H1 (cell line): ENCODE measurements at regions not wholly inside any gene's neighbourhood (a gene's known extent, or its start where the extent isn't known, plus 50 kb on each side); places are given as distances from the start of the nearest gene placed in this dataset.
"Not testable (repeated sequence)": the region's sequence is repeated elsewhere in the genome, so short reads cannot be mapped to it uniquely, and the experiment has no call there.

Experiments used
- CTCF ChIA-PET: fragments of 300-600 bp; sonication (Branson Sonifier 250); formaldehyde crosslinking; loops from one replicate; lab custom pipeline; 2021; ENCODE audit not compliant: partially characterized antibody; lab: Charles Lee
- POLR2A ChIA-PET: fragments of 300-600 bp; sonication (Branson Sonifier 250); formaldehyde crosslinking; loops from one replicate; lab custom pipeline; 2021; ENCODE audit warnings: inconsistent platforms; ENCODE audit not compliant: partially characterized antibody; lab: Charles Lee
- DNase-seq, 2 experiments: peaks; one replicate each; pipeline versions ENCODE4 v3.0.0 to v3.0.0-alpha.2; 2010 to 2022; ENCODE audit warnings: low spot score in 2 of 2, low read depth in 1 of 2, mixed read lengths in 1 of 2
- FAIRE-seq: peaks from 2 replicates; lab custom pipeline; 2011; peaks lifted over from hg19 to GRCh38; lab: Jason Lieb, UNC
- H2AFZ ChIP-seq: 2 replicates; pipeline ENCODE4 v1.8.1; 2012; ENCODE audit warnings: low read length, inconsistent platforms
- H2AK5ac ChIP-seq: 2 replicates; pipeline ENCODE4 v1.6.1; 2013; ENCODE audit warnings: low read depth, low read length
- H2BK120ac ChIP-seq: replicated peaks from 2 replicates; pipeline ENCODE3; 2013; ENCODE audit warnings: low read depth, low read length, inconsistent platforms
- H2BK12ac ChIP-seq: 2 replicates; pipeline ENCODE4 v1.6.1; 2013; ENCODE audit warnings: low read depth, low read length
- H2BK15ac ChIP-seq: 2 replicates; pipeline ENCODE4 v1.6.1; 2013; ENCODE audit warnings: low read length
- H2BK20ac ChIP-seq: 2 replicates; pipeline ENCODE4 v1.6.1; 2013; ENCODE audit warnings: low read length
- H2BK5ac ChIP-seq: 2 replicates; pipeline ENCODE4 v1.6.1; 2013; ENCODE audit warnings: low read depth, low read length
- H3K14ac ChIP-seq: 2 replicates; pipeline ENCODE4 v1.6.1; 2013; ENCODE audit warnings: inconsistent platforms; ENCODE audit not compliant: insufficient read length
- H3K18ac ChIP-seq: 2 replicates; pipeline ENCODE4 v1.6.1; 2013; ENCODE audit warnings: low read length; ENCODE audit errors: extremely low read depth
- H3K23ac ChIP-seq: 2 replicates; pipeline ENCODE4 v1.6.1; 2013; ENCODE audit warnings: inconsistent platforms; ENCODE audit not compliant: insufficient read length
- H3K23me2 ChIP-seq: 2 replicates; pipeline ENCODE4 v1.6.1; 2013; ENCODE audit warnings: low read depth, low read length
- H3K27ac ChIP-seq: 2 replicates; pipeline ENCODE4 v1.6.1; 2011; ENCODE audit warnings: low read depth, low read length, inconsistent platforms
- H3K27me3 ChIP-seq, 4 experiments: replicated peaks in 1 of 4; 1 replicate in 1 of 4; 2 replicates in 3 of 4; pipeline versions ENCODE4 v1.6.1 to v1.8.1; 2011 to 2013; ENCODE audit warnings: low read length in 3 of 4, mild to moderate bottlenecking in 3 of 4, inconsistent platforms in 2 of 4, mixed read lengths in 2 of 4, moderate library complexity in 1 of 4; ENCODE audit not compliant: control insufficient read depth in 3 of 4, insufficient read depth in 3 of 4; ENCODE audit errors: extremely low read depth in 1 of 4
- H3K36me3 ChIP-seq, 4 experiments: 2 replicates each; pipeline versions ENCODE4 v1.6.1 to v1.8.1; 2011 to 2013; ENCODE audit warnings: mild to moderate bottlenecking in 4 of 4, low read length in 3 of 4, moderate library complexity in 2 of 4, control low read depth in 1 of 4, inconsistent platforms in 1 of 4; ENCODE audit not compliant: insufficient read depth in 4 of 4, control insufficient read depth in 2 of 4
- H3K4ac ChIP-seq: replicated peaks from 2 replicates; pipeline ENCODE3; 2013; ENCODE audit warnings: low read length, low read depth, mixed read lengths, inconsistent platforms; ENCODE audit not compliant: insufficient read length
- H3K4me1 ChIP-seq, 4 experiments: replicated peaks in 1 of 4; 1 replicate in 1 of 4; 2 replicates in 3 of 4; pipeline versions ENCODE4 v1.6.1 to v1.8.1; 2011 to 2013; ENCODE audit warnings: low read length in 3 of 4, inconsistent platforms in 2 of 4, mixed read lengths in 1 of 4; ENCODE audit not compliant: insufficient read depth in 4 of 4, control insufficient read depth in 3 of 4
- H3K4me2 ChIP-seq, 2 experiments: 2 replicates each; pipeline versions ENCODE4 v1.6.1 to v1.8.1; 2011 to 2013; ENCODE audit warnings: low read depth in 2 of 2, low read length in 2 of 2, control low read depth in 1 of 2, inconsistent platforms in 1 of 2, mild to moderate bottlenecking in 1 of 2; ENCODE audit not compliant: insufficient read depth in 1 of 2
- H3K4me3 ChIP-seq, 4 experiments: fragments of 200-600, 300-600 bp in 1 of 4; sonication (generic), shearing (Covaris generic), sonication (Bioruptor Twin) in 1 of 4; 2 replicates each; pipeline versions ENCODE4 v1.5.1 to v1.8.1; 2011 to 2016; ENCODE audit warnings: low read length in 4 of 4, low read depth in 3 of 4, control low read depth in 2 of 4, inconsistent platforms in 2 of 4, mild to moderate bottlenecking in 2 of 4, mixed read lengths in 1 of 4, moderate library complexity in 1 of 4; ENCODE audit not compliant: insufficient read depth in 2 of 4; ENCODE audit errors: extremely low read depth in 1 of 4
- H3K56ac ChIP-seq: replicated peaks from 2 replicates; pipeline ENCODE3; 2013; ENCODE audit warnings: low read depth, mild to moderate bottlenecking, mixed read lengths, low read length, inconsistent platforms; ENCODE audit not compliant: insufficient read length
- H3K79me1 ChIP-seq: 2 replicates; pipeline ENCODE4 v1.6.1; 2013; ENCODE audit warnings: low read depth, low read length, control low read depth
- H3K79me2 ChIP-seq, 2 experiments: 2 replicates each; pipeline versions ENCODE4 v1.6.1 to v1.8.1; 2012 to 2013; ENCODE audit warnings: low read length in 2 of 2, mild to moderate bottlenecking in 2 of 2, inconsistent platforms in 1 of 2; ENCODE audit not compliant: insufficient read depth in 2 of 2, control insufficient read depth in 1 of 2
- H3K9ac ChIP-seq, 4 experiments: replicated peaks in 1 of 4; 1 replicate in 1 of 4; 2 replicates in 3 of 4; pipeline versions ENCODE4 v1.6.1 to v1.8.1; 2011 to 2013; ENCODE audit warnings: low read depth in 3 of 4, low read length in 3 of 4, control low read depth in 2 of 4, mild to moderate bottlenecking in 2 of 4, moderate library complexity in 2 of 4, inconsistent platforms in 1 of 4; ENCODE audit errors: extremely low read depth in 1 of 4
- H3K9me3 ChIP-seq, 2 experiments: 2 replicates each; pipeline versions ENCODE4 v1.6.1 to v1.8.1; 2012 to 2013; ENCODE audit warnings: mild to moderate bottlenecking in 2 of 2, moderate library complexity in 2 of 2, control low read depth in 1 of 2, inconsistent platforms in 1 of 2, low read depth in 1 of 2, low read length in 1 of 2, mixed read lengths in 1 of 2; ENCODE audit not compliant: insufficient read depth in 2 of 2
- H4K20me1 ChIP-seq, 2 experiments: replicated peaks in 1 of 2; 2 replicates each; pipeline versions ENCODE3 to v1.8.1; 2011 to 2013; ENCODE audit warnings: inconsistent platforms in 2 of 2, low read length in 2 of 2, mild to moderate bottlenecking in 1 of 2; ENCODE audit not compliant: insufficient read depth in 2 of 2, control insufficient read depth in 1 of 2
- H4K5ac ChIP-seq: 2 replicates; pipeline ENCODE4 v1.6.1; 2013; ENCODE audit warnings: low read length, low read depth, mixed read lengths, inconsistent platforms; ENCODE audit not compliant: insufficient read length
- H4K8ac ChIP-seq: 2 replicates; pipeline ENCODE4 v1.8.0; 2013; ENCODE audit warnings: mild to moderate bottlenecking, moderate library complexity, low read length, inconsistent platforms; ENCODE audit not compliant: insufficient read depth; ENCODE audit errors: extremely low read depth
- H4K91ac ChIP-seq: replicated peaks from 2 replicates; pipeline ENCODE3; 2013; ENCODE audit warnings: low read length, mixed read lengths, inconsistent platforms; ENCODE audit not compliant: insufficient read length
- POLR2A ChIP-seq, 2 experiments: IDR thresholded peaks; 1 replicate in 1 of 2; 2 replicates in 1 of 2; pipeline ENCODE4 v1.6.1; 2011; ENCODE audit warnings: low read depth in 2 of 2, low read length in 2 of 2, mild to moderate bottlenecking in 2 of 2; ENCODE audit errors: control extremely low read depth in 1 of 2
- RBBP5 ChIP-seq: IDR thresholded peaks from 2 replicates; pipeline ENCODE4 v1.7.1; 2012; ENCODE audit warnings: low read depth, mild to moderate bottlenecking, inconsistent platforms, low read length, moderate library complexity, borderline replicate concordance
- SIX5 ChIP-seq: IDR thresholded peaks from 2 replicates; pipeline ENCODE4 v1.6.1; 2011; ENCODE audit warnings: mild to moderate bottlenecking, low read depth, low read length
- SP4 ChIP-seq: IDR thresholded peaks from 2 replicates; pipeline ENCODE4 v1.6.1; 2012; ENCODE audit warnings: low read length, inconsistent platforms
- WGBS, 2 experiments: shearing (Covaris generic) in 1 of 2; methylation state at CpG; one replicate each; pipeline versions ENCODE4 v1.1.6 to v1.1.7; 2013 to 2015; ENCODE audit warnings: low lambda C conversion rate in 2 of 2, mixed read lengths in 2 of 2, inconsistent platforms in 1 of 2, low coverage in 1 of 2, missing lambda C conversion rate in 1 of 2; ENCODE audit not compliant: insufficient replicate concordance in 2 of 2, insufficient coverage in 1 of 2, insufficient read length in 1 of 2; ENCODE audit errors: extremely low coverage in 1 of 2, missing lambda C conversion rate in 1 of 2; 5-methylcytosine and 5-hydroxymethylcytosine counted together
- TF ChIP-seq, protein P1 (sequence below), 3 experiments: IDR thresholded peaks; 1 replicate in 2 of 3; 2 replicates in 1 of 3; pipeline versions ENCODE4 v1.5.1 to v1.6.1; 2011; ENCODE audit warnings: low read length in 3 of 3, mild to moderate bottlenecking in 3 of 3, inconsistent platforms in 2 of 3, low read depth in 1 of 3, moderate library complexity in 1 of 3; ENCODE audit not compliant: insufficient read depth in 1 of 3; ENCODE audit errors: control extremely low read depth in 1 of 3

DNA sequence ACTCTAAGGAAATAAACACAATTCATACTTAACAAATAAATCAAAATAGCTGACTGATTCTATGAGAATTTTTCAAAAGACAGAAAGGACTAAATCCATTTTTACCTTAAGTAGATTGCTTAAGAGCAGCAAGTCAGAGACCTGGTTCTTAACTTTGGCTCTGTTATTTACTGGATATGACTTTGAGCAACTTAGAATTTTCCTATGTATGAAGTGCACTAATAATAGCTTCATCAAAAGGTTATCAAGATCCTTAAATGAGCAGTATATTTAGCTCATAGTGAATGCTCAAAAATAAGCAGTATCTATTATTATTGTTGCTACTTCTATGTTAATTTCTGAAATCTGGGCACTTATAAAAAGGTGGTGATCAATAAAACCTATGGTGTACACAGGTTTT lies 95.3 kb downstream of the POSTN start (continued):
- TF ChIP-seq SIX5 (no peak), SP4 (no peak), RBBP5 (no peak), POLR2A (IDR thresholded peaks at IDR 0.05; ENCODE audit: control extremely low read depth in 1 of 2, low read depth in 2 of 2, low read length in 2 of 2) (no peak)
- TF ChIP-seq, protein P1, sequence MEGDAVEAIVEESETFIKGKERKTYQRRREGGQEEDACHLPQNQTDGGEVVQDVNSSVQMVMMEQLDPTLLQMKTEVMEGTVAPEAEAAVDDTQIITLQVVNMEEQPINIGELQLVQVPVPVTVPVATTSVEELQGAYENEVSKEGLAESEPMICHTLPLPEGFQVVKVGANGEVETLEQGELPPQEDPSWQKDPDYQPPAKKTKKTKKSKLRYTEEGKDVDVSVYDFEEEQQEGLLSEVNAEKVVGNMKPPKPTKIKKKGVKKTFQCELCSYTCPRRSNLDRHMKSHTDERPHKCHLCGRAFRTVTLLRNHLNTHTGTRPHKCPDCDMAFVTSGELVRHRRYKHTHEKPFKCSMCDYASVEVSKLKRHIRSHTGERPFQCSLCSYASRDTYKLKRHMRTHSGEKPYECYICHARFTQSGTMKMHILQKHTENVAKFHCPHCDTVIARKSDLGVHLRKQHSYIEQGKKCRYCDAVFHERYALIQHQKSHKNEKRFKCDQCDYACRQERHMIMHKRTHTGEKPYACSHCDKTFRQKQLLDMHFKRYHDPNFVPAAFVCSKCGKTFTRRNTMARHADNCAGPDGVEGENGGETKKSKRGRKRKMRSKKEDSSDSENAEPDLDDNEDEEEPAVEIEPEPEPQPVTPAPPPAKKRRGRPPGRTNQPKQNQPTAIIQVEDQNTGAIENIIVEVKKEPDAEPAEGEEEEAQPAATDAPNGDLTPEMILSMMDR (IDR thresholded peaks at IDR 0.05; ENCODE audit: control extremely low read depth in 1 of 3, insufficient read depth in 1 of 3, low read depth in 1 of 3, low read length in 3 of 3) = no peak

DNA sequence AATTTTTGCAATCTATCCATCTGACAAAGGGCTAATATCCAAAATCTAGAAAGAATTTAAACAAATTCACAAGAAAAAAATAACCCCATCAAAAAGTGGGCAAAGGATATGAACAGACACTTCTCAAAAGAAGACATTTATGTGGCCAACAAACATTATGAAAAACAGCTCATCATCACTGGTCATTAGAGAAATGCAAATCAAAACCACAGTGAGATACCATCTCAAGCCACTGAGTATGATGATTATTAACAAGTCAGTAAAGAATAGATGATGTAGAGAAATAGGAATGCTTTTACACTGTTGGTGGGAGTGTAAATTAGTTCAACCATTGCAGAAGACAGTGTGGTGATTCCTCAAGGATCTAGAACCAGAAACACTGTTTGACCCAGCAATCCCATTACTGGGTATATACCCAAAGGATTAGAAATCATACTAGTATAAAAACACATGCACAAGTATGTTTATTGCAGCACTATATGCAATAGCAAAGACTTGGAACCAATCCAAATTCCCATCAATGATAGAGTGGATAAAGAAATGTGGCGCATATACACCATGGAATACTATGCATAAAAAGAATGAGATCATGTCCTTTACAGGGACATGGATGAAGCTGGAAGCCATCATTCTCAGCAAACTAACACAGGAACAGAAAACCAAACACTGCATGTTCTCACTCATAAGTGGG lies 96.1 kb downstream of the POSTN start:
- H4K5ac ChIP-seq, H4K20me1 ChIP-seq, FAIRE-seq, H2BK5ac ChIP-seq, H3K79me2 ChIP-seq, H2BK120ac ChIP-seq, H3K4me2 ChIP-seq, H3K36me3 ChIP-seq, POLR2A ChIA-PET, H3K4me1 ChIP-seq, H3K23ac ChIP-seq, H3K18ac ChIP-seq, H3K56ac ChIP-seq, H3K4ac ChIP-seq, H2BK12ac ChIP-seq, H2AFZ ChIP-seq, H3K27me3 ChIP-seq, H3K79me1 ChIP-seq, H2AK5ac ChIP-seq, H4K91ac ChIP-seq, H3K9me3 ChIP-seq, H3K9ac ChIP-seq, H3K23me2 ChIP-seq, H2BK15ac ChIP-seq, H4K8ac ChIP-seq, H2BK20ac ChIP-seq, H3K14ac ChIP-seq, DNase-seq, H3K27ac ChIP-seq, H3K4me3 ChIP-seq: not testable (repeated sequence)
- WGBS, 2 experiments = 82% methylated on average over 1 of the region's 1 CpG; no CpG with 5 or more reads in 1 of the 2 experiments
- CTCF ChIA-PET = interaction anchor here (0.6 kb wide), 1 partner anchor 82 kb away, joined by 3 read pairs; no protein-coding TSS in a partner anchor
